Breast epithelium (tissue), 3 donors: ENCODE measurements at regions not wholly inside any gene's neighbourhood (a gene's known extent, or its start where the extent isn't known, plus 50 kb on each side); places are given as distances from the start of the nearest gene placed in this dataset.

Experiments
- CTCF ChIP-seq, 3 donors: fragments of 450-650 bp; IDR thresholded peaks; one replicate each; pipeline ENCODE4 v1.5.1; 2016 to 2017; ENCODE audit warnings: antibody characterized with exemption in 3 of 3, mild to moderate bottlenecking in 3 of 3, moderate library complexity in 3 of 3
- POLR2A ChIP-seq: fragments of 450-650 bp; IDR thresholded peaks from one replicate; pipeline ENCODE4 v1.6.1; 2016; ENCODE audit warnings: antibody characterized with exemption, mild to moderate bottlenecking, moderate library complexity
- POLR2AphosphoS5 ChIP-seq, 3 donors: sonication (generic); formaldehyde crosslinking; IDR thresholded peaks; one replicate each; pipeline ENCODE4 v1.6.1; 2017; ENCODE audit warnings: antibody characterized with exemption in 3 of 3

GRCh38 chr3:77871436-77871835 lies 831.5 kb downstream of the ROBO2 start:
- TF ChIP-seq CTCF (IDR thresholded peaks at IDR 0.05) (no peak), POLR2A (no peak), POLR2AphosphoS5 (IDR thresholded peaks at IDR 0.05) (no peak)
